ENCODE measurements at regions not wholly inside any gene's neighbourhood (a gene's known extent, or its start where the extent isn't known, plus 50 kb on each side); places are given as distances from the start of the nearest gene placed in this dataset.

DNA sequence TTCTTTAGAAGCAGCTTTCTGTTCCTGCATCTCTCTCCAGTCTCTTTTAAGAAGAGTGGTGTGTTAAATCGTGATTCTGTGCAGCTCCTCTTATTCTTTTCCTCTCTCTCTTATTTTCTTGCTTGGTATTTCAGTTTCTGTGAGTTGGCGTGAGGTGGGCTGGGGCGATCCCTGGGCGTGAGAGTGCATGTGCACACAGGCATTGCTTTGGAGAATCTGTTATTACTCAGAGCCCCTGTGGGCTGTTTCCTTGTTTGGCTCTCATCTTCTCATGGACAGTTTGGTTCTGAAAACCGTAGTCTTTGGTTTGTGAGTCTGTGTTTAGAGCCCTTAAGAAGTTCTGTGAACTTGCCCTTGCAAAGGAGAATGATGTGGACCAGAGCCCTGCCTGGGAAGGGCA lies 97.2 kb upstream of the CLNK start:
- no peak for TF ChIP-seq CTCF (IDR thresholded peaks at IDR 0.05 in 8 of 11, conservative IDR thresholded peaks at IDR 0.05 in 3 of 11)
- TF ChIP-seq POLR2AphosphoS5 (IDR thresholded peaks at IDR 0.05) = no peak
- no peak for TF ChIP-seq POLR2A (IDR thresholded peaks at IDR 0.05)
